ENCODE measurements at regions not wholly inside any gene's neighbourhood (a gene's known extent, or its start where the extent isn't known, plus 50 kb on each side); places are given as distances from the start of the nearest gene placed in this dataset.
"Not testable (repeated sequence)": the region's sequence is repeated elsewhere in the genome, so short reads cannot be mapped to it uniquely, and the experiment has no call there.

- H3K36me3 Mint-ChIP-seq (ENCODE audit: low read depth); H3K27ac Mint-ChIP-seq; H3K4me1 Mint-ChIP-seq (ENCODE audit: low read depth); H3K27me3 Mint-ChIP-seq (ENCODE audit: low read depth); H3K9me3 Mint-ChIP-seq; H3K4me3 Mint-ChIP-seq: not testable (repeated sequence)
Observed at GRCh38 chr2:87592974-87593373, 154.9 kb upstream of the PLGLB2 start.

DNA sequence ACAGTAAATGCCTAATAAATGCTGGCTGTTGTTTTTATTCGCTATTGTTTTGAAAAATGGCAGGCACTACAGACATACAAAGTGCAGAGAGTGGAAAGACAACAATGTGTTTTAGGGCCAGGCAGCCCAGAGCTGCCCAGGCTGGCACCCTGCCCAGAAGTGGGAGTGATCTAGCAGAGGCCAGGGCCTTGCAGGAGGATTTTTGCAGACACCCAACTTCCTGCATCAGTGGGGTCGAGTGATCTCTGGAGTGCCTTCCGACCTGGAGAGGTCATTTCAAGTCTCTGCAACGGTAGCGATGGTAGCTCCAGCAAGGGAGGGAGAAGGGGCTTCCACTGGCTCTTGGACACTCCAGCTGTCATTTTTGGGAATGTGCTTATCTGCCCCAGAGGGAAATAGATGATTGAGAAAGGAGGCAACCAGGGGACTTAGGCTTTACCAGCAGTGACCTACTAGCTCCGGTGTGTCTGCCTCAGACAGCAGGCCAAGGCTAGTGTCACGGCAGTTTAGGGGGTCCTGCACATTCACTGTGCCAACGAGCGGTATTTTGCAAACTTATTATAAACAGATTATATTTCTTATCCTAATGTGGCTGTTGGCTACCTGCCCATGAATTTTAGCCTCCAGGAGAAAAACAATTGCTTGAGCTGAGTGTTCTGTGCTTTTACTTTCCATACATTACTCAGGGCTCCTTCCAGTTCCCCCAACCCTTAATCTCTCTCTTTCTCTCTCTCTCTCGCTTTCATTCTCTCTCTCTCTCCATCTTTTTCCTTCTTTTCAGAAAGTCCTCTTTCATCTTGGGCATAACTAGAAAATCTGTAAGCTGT lies 153.9 kb upstream of the PLGLB2 start:
- H3K4me1 Mint-ChIP-seq (ENCODE audit: low read depth); H3K4me3 Mint-ChIP-seq; H3K36me3 Mint-ChIP-seq (ENCODE audit: low read depth); H3K27ac Mint-ChIP-seq; H3K9me3 Mint-ChIP-seq; H3K27me3 Mint-ChIP-seq (ENCODE audit: low read depth): not testable (repeated sequence)

GRCh38 chr2:87594611-87594992 lies 153.3 kb upstream of the PLGLB2 start:
- not testable (repeated sequence) for H3K27me3 Mint-ChIP-seq (ENCODE audit: low read depth); H3K4me1 Mint-ChIP-seq (ENCODE audit: low read depth); H3K36me3 Mint-ChIP-seq (ENCODE audit: low read depth); H3K9me3 Mint-ChIP-seq; H3K27ac Mint-ChIP-seq; H3K4me3 Mint-ChIP-seq

DNA sequence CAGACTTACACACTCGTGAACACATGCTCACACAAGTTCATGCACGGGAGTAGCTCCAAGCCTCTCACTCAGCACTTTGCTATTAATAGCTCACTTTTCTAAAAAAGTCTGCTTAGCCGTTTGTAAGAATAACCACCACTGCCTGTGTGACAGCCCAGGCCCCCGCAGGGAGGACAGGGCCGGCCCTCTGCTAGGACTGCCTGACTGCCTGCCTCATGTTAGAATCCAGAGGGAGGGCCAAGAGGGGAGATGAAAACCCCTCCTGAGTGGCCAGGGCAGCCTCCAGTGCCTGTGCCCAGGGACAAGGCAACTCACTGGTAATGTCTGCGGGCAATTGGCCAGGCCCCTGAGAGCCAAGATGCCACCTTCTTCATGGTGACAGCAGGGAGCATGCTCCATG lies 152.9 kb upstream of the PLGLB2 start:
- not testable (repeated sequence) for H3K27me3 Mint-ChIP-seq (ENCODE audit: low read depth); H3K4me1 Mint-ChIP-seq (ENCODE audit: low read depth); H3K4me3 Mint-ChIP-seq; H3K36me3 Mint-ChIP-seq (ENCODE audit: low read depth); H3K9me3 Mint-ChIP-seq; H3K27ac Mint-ChIP-seq

- H3K27ac Mint-ChIP-seq; H3K27me3 Mint-ChIP-seq (ENCODE audit: low read depth); H3K4me1 Mint-ChIP-seq (ENCODE audit: low read depth); H3K4me3 Mint-ChIP-seq; H3K36me3 Mint-ChIP-seq (ENCODE audit: low read depth); H3K9me3 Mint-ChIP-seq: not testable (repeated sequence)
Observed at GRCh38 chr2:87600961-87601360, 146.9 kb upstream of the PLGLB2 start.

DNA sequence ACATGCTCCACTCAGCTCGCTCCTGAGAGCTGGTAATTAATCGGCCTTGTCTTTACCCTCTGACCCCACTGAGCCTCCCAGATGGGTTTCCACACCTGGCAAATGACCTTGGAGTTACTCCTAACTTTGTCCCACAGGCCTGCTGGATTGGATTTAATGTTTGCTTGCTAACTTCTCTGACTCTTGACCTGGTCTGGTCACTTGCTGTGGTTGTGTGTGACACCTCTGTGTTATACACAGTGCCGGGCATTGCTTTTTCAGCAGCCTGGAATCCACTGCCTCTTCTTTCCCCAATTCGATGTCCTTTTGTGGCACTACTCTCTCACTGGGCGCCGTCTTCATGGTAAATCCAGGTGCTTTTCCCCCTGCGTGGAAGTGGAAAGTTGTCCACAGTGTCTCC lies 145.8 kb upstream of the PLGLB2 start:
- H3K9me3 Mint-ChIP-seq; H3K36me3 Mint-ChIP-seq (ENCODE audit: low read depth); H3K4me3 Mint-ChIP-seq; H3K4me1 Mint-ChIP-seq (ENCODE audit: low read depth); H3K27me3 Mint-ChIP-seq (ENCODE audit: low read depth); H3K27ac Mint-ChIP-seq: not testable (repeated sequence)

GRCh38 chr2:87602728-87603127 lies 145.2 kb upstream of the PLGLB2 start:
- H3K4me1 Mint-ChIP-seq (ENCODE audit: low read depth); H3K4me3 Mint-ChIP-seq; H3K9me3 Mint-ChIP-seq; H3K27me3 Mint-ChIP-seq (ENCODE audit: low read depth); H3K36me3 Mint-ChIP-seq (ENCODE audit: low read depth); H3K27ac Mint-ChIP-seq: not testable (repeated sequence)

DNA sequence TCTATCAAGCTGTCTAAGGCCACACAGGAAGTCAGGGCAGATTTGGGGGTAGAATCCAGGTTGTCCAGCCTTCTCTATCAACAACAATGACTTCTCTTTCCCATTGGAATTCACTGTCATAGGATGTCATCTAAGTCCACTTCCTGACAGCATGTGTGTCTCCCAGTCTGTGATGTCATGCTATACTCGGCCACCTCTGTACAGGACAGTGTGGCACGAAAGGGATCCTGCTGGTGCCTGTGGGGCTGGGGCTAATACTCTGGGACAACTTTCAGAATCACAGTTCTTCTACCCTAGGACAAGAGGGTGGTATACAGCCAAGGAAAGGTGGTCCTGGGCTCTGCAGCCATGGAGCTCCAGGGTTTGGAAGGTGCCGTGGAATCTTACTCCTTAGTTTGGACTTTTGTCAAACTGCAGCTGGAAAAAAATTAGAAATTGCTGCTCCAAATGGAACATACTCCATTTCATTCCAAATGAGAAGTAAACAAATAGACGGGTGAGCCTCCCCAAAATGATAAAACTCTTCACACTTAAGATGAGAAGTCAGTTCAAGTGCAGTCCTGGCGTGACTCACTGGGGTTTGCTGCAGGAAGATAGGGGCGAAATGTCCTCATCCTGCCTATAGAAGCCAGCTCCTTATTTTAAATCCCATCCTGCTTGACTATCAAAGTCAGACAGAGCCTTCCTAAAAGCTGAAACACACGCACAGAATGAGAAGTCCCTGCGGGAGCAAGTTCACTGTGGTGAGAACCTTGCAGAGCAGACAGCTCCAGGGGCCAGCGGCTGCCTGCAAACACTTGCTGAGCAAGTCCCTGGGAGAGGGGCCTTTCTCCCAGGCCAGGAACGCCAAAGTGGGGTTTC lies 144.2 kb upstream of the PLGLB2 start:
- H3K27me3 Mint-ChIP-seq (ENCODE audit: low read depth); H3K27ac Mint-ChIP-seq; H3K9me3 Mint-ChIP-seq; H3K4me1 Mint-ChIP-seq (ENCODE audit: low read depth); H3K36me3 Mint-ChIP-seq (ENCODE audit: low read depth); H3K4me3 Mint-ChIP-seq: not testable (repeated sequence)

DNA sequence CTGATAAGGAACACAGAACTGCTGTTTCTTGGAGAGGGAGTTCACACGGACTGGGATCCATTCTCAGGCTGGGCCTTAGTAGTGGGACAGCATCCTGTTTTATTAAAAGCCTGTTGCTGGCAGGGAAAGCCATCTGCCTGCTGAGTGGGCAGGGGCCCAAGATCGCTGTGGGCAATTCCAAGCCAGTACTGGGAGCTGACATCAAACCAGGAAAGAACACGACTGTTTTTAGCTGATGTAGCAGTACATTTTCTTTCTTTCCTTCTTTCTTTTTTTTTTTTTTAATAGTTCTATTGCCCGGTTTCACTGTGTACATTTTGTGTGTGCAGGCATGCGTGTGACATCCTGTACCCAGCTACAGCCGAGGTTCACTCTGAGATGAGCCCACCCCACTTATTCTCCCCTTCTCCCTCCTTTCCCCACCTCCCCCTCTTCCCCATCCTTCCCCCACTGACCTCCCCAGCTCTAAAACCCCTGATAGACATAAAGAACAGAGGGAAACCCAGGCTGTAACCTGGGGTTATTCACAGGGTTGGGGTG lies 143.5 kb upstream of the PLGLB2 start:
- H3K4me1 Mint-ChIP-seq (ENCODE audit: low read depth); H3K36me3 Mint-ChIP-seq (ENCODE audit: low read depth); H3K27me3 Mint-ChIP-seq (ENCODE audit: low read depth); H3K9me3 Mint-ChIP-seq; H3K27ac Mint-ChIP-seq; H3K4me3 Mint-ChIP-seq: not testable (repeated sequence)

DNA sequence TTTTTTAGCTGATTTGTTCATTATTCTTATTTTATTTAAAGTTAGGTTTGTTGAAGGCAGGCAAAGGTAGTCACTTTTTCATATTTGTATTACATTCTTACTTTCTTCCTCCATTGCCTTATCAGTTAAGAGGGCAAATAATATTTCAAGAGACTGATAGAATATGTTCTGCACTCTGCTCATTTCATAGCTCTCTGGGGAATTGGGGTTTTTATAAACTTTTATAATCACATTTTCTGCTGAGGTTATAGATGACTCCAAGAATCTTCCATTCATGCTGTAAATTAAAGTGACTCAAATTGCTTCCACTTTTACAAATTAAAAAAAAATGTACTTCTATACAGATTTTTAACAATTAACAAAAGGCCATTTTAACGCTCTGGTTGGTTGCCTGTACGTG lies 142.9 kb upstream of the PLGLB2 start:
- not testable (repeated sequence) for H3K4me1 Mint-ChIP-seq (ENCODE audit: low read depth); H3K27ac Mint-ChIP-seq; H3K36me3 Mint-ChIP-seq (ENCODE audit: low read depth); H3K27me3 Mint-ChIP-seq (ENCODE audit: low read depth); H3K4me3 Mint-ChIP-seq; H3K9me3 Mint-ChIP-seq

DNA sequence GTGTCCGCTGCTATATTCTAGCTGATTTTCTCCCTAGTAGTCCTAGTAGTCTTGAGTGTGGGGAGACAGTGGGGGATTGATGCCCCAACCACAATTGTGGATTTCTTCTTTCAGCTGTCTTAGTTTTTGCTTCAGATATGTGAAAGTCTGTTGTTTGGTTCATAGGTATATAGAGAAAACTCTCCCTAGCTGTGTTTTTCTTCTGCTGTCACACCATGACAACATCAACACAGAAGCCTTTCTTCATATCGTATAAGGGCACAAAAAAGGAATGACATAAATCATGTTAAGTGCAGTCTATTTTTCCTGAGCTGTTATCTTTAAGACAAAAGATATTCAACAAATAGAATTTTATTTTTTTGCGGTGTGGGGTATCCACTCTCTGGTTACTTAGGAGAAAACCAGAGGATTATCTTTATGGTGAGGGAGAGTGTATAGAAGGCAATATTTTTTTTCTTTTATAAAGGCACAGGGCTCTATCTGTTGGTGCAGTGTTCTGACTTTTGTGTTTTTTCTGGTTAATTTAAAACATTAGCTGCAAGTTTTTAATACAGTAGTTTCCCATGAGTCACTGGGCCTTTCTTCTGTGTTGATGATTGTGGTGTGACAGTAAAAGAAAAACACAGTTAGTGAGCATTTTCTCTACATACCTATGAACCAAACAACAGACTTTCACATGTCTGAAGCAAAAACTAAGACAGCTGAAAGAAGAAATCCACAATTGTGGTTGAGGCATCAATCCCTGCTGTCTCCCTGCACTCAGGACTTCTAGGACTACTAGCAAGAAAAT lies 139.3 kb upstream of the PLGLB2 start:
- H3K9me3 Mint-ChIP-seq; H3K36me3 Mint-ChIP-seq (ENCODE audit: low read depth); H3K4me1 Mint-ChIP-seq (ENCODE audit: low read depth); H3K27ac Mint-ChIP-seq; H3K4me3 Mint-ChIP-seq; H3K27me3 Mint-ChIP-seq (ENCODE audit: low read depth): not testable (repeated sequence)

DNA sequence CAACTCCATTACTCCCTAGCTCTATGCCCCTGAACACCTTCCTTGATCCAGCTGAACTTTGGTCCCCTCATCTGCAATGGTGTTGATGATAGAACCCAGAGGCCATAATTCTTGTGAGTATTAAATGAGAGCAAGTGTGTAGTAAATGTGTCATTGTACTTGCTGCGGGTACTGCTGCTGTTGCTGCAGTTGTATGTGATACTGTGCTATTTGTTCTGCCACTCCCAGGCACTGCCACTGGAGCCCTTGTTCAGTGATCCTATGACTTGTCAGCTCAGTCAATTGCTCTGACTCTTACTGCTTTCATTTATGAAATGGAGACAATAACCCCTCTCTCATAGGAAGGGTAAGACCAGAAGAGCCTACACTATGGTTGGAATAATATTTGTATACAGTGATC lies 136.9 kb upstream of the PLGLB2 start:
- H3K4me1 Mint-ChIP-seq (ENCODE audit: low read depth); H3K36me3 Mint-ChIP-seq (ENCODE audit: low read depth); H3K27ac Mint-ChIP-seq; H3K9me3 Mint-ChIP-seq; H3K27me3 Mint-ChIP-seq (ENCODE audit: low read depth); H3K4me3 Mint-ChIP-seq: not testable (repeated sequence)

- H3K4me3 Mint-ChIP-seq; H3K9me3 Mint-ChIP-seq; H3K36me3 Mint-ChIP-seq (ENCODE audit: low read depth); H3K27me3 Mint-ChIP-seq (ENCODE audit: low read depth); H3K4me1 Mint-ChIP-seq (ENCODE audit: low read depth); H3K27ac Mint-ChIP-seq: not testable (repeated sequence)
Observed at GRCh38 chr2:87611416-87611815, 136.5 kb upstream of the PLGLB2 start.

GRCh38 chr2:87611956-87612355 lies 135.9 kb upstream of the PLGLB2 start:
- not testable (repeated sequence) for H3K4me3 Mint-ChIP-seq

More at GRCh38 chr2:87611956-87612355, 135.9 kb upstream of the PLGLB2 start:
- H3K27ac Mint-ChIP-seq; H3K4me1 Mint-ChIP-seq (ENCODE audit: low read depth); H3K36me3 Mint-ChIP-seq (ENCODE audit: low read depth); H3K9me3 Mint-ChIP-seq; H3K27me3 Mint-ChIP-seq (ENCODE audit: low read depth): not testable (repeated sequence)
